ENCODE measurements at regions not wholly inside any gene's neighbourhood (a gene's known extent, or its start where the extent isn't known, plus 50 kb on each side); places are given as distances from the start of the nearest gene placed in this dataset.

DNA sequence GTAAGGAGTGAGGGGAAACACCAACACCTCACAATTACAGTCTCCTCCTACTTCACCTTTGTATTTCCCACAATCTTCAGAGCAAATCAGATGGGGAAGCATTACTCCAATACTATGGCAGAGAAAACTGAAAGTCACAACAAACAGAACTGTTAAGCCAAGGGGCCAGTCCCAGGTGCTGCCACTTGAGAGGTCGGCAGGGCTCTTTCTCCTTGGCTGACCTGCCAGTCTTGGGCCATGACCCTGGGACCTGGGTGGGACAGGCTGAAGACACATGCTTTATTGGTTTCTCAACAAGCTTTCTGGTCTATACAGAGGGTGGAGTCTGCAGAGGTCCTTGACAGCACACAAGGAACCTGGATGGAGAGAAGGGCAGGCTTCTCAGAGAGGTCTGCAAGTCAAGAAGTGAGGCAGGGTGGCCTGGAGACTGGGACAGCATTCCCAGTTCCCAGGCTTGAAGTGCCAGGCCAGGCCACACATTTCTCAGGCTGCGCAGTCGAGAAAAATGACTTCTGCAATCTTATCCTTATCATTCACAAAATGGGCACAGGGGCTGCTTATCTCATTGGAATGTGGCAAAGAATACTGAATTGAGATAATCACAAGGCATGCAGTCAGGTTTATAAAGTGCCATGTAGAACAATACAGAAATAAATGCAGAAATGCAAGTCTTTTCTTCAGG, 301.0 kb downstream of the CXCL12 start:
- H3K4me3 ChIP-seq, result no peak overlapping the region
- TF ChIP-seq EP300 (IDR thresholded peaks at IDR 0.05) (no peak), CTCF (IDR thresholded peaks at IDR 0.05) (no peak), POLR2A (IDR thresholded peaks at IDR 0.05) (no peak)
- no peaks in the 10 kb centered on the region for H3K4me1 ChIP-seq
- no peak overlapping the region for H3K27ac ChIP-seq
- no peaks in the 10 kb centered on the region for H3K27me3 ChIP-seq
- no peaks in the 10 kb centered on the region for H3K9me3 ChIP-seq
- 78 to 84% methylated on average over 3 of the region's 3 CpGs for WGBS, 2 donors
- DNase-seq (ENCODE audit: low spot score in 2 of 2), result no peak
- H3K36me3 ChIP-seq, result no peaks in the 10 kb centered on the region

GRCh38 chr10:44071479-44071878, 313.4 kb downstream of the CXCL12 start:
- TF ChIP-seq CTCF (IDR thresholded peaks at IDR 0.05) (no peak), EP300 (IDR thresholded peaks at IDR 0.05) (no peak), POLR2A (IDR thresholded peaks at IDR 0.05) (no peak)
- H3K27ac ChIP-seq, result no peak overlapping the region
- no peaks in the 10 kb centered on the region for H3K9me3 ChIP-seq
- DNase-seq (ENCODE audit: low spot score in 2 of 2), result no peak
- no peaks in the 10 kb centered on the region for H3K27me3 ChIP-seq
- H3K4me3 ChIP-seq, result no peak overlapping the region
- no peaks in the 10 kb centered on the region for H3K36me3 ChIP-seq
- peaks cover 0 to 36% (median 3%) of the 10 kb centered on the region in 4 donors for H3K4me1 ChIP-seq
- WGBS, 2 donors, result 33 to 34% methylated on average over 2 of the region's 2 CpGs

DNA sequence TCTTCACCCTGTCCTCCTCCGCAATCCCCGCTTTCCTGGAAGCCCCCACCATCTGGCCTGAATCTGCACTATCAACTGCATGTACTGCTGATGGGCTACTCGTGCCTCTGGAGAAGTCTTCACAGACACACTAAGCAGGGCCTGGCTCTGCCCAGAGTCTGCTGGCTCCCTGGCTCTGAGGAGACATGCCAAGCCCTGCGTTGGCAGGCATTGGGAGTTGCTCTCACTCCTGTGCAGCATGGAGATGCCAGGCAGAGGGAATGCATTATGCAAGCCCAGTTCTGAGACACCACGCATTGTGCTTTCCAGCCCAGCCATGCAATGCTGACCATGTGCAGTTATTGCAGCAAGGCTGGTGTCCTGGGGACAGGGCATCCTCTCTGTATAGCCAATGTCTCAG, 314.6 kb downstream of the CXCL12 start:
- DNase-seq (ENCODE audit: low spot score in 2 of 2), result no peak
- TF ChIP-seq EP300 (IDR thresholded peaks at IDR 0.05), result no peak
- TF ChIP-seq POLR2A (IDR thresholded peaks at IDR 0.05), result no peak
- no peak for TF ChIP-seq CTCF (IDR thresholded peaks at IDR 0.05)
- H3K4me1 ChIP-seq, result peaks cover 0 to 48% (median 3%) of the 10 kb centered on the region in 4 donors
- no peak overlapping the region for H3K27ac ChIP-seq
- WGBS, 2 donors, result 83 to 85% methylated on average over 4 to 5 of the region's 5 CpGs
- H3K36me3 ChIP-seq, result no peaks in the 10 kb centered on the region
- no peaks in the 10 kb centered on the region for H3K27me3 ChIP-seq
- no peaks in the 10 kb centered on the region for H3K9me3 ChIP-seq
- no peak overlapping the region for H3K4me3 ChIP-seq

DNA sequence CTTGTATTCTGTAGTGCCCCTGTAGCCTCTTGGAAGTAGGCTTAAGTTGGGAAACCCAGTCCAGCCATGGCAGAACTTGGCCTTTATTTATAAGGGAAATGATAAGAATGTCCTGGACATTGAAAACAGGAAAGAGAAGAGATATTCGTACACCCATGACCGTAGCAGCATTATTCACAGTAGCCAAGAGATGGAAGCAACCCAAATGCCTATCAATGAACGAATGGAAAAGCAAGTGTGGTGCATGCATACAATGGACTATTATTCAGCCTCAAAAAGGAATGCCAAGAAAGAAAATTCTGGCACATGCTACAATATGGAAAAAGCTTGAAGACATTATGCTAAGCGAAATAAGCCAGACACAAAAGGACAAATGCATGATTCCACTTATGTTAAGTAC, 315.3 kb downstream of the CXCL12 start:
- no peaks in the 10 kb centered on the region for H3K9me3 ChIP-seq
- no peak for DNase-seq (ENCODE audit: low spot score in 2 of 2)
- no peak for TF ChIP-seq EP300 (IDR thresholded peaks at IDR 0.05)
- no peak for TF ChIP-seq CTCF (IDR thresholded peaks at IDR 0.05)
- no peak for TF ChIP-seq POLR2A (IDR thresholded peaks at IDR 0.05)
- no peaks in the 10 kb centered on the region for H3K36me3 ChIP-seq
- WGBS, 2 donors, result 30 to 34% methylated on average over 4 of the region's 4 CpGs
- H3K27ac ChIP-seq, result peak overlapping the region in 2 of 4 donors; percentile 25
- H3K4me3 ChIP-seq, result no peak overlapping the region
- no peaks in the 10 kb centered on the region for H3K27me3 ChIP-seq
- H3K4me1 ChIP-seq, result peaks cover 0 to 50% (median 3%) of the 10 kb centered on the region in 4 donors

DNA sequence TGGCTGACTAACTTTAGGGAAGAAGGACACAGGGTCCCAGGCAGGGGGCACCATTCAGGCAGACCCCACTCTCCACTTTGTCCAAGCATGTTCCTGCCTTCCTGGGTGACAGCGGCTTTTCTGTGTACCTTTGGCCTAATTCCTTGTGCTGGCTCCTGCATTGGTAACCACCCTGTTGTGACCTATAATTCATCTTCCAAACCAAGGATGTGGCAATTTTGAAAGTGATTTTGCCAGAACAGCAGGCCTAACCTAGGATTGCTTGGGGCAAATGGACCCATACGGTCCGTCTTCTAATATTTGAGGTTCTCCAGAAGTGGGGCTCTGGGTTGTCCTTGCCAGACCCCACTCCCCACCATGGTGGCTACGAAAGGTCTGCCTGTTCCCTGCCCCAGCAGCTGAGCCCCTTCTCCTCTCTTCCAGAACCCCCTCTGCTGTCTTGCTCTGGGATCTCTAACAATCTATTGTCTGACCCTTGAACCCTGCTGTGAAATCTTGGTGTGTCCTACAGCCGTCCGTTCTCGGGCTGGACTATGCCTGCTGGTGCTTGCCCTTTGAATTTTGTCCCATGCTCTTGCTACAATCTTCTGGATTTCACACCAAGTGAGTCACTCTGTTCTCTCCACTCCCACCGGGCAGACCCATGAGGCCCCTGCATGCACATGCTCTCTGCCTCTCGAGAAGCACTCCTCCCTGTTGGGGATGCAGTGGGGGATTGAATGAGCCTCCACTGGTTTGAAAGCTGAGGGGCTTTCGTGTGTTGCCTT, 316.0 kb downstream of the CXCL12 start:
- peaks cover 0 to 56% (median 3%) of the 10 kb centered on the region in 4 donors for H3K4me1 ChIP-seq
- H3K27ac ChIP-seq, result peak overlapping the region in 2 of 4 donors; percentile 25
- TF ChIP-seq POLR2A (IDR thresholded peaks at IDR 0.05) (no peak), EP300 (IDR thresholded peaks at IDR 0.05) (no peak), CTCF (IDR thresholded peaks at IDR 0.05) (no peak)
- WGBS, 2 donors, result 72 to 75% methylated on average over 10 of the region's 10 CpGs
- H3K9me3 ChIP-seq, result no peaks in the 10 kb centered on the region
- H3K27me3 ChIP-seq, result no peaks in the 10 kb centered on the region
- no peak for DNase-seq (ENCODE audit: low spot score in 2 of 2)
- no peak overlapping the region for H3K4me3 ChIP-seq
- no peaks in the 10 kb centered on the region for H3K36me3 ChIP-seq

All from tibial nerve (tissue), 4 donors.